ENCODE measurements at regions not wholly inside any gene's neighbourhood (a gene's known extent, or its start where the extent isn't known, plus 50 kb on each side); places are given as distances from the start of the nearest gene placed in this dataset.

DNA sequence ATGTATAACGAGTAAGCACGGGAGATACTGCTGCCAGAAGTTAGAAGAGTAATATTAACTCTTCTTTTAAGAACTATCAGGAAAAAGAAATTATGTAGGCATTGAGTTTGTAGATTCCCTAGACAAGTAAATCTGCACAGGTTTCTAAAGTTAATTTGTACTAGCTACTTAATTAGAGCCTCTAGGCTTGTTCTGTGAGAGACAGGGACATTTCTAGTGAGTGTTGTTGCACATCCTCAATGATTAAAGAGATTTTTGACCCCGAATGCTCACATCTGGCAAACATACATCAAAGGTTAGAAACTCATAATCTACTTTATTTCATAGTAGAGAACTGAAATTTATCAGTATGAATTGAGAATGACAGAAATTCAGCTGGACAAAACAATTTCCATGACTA, 669.0 kb upstream of the CDH7 start:
- H3K4me1 ChIP-seq (ENCODE audit: control insufficient read depth, insufficient read depth, low read length, poor library complexity, severe bottlenecking) = no peaks in the 10 kb centered on the region
- H3K27ac ChIP-seq (ENCODE audit: insufficient read depth, low read length, poor library complexity, severe bottlenecking) = no peak overlapping the region
- Mint-ChIP-seq H3K36me3 (no peaks in the 10 kb centered on the region), H3K27me3 (no peaks in the 10 kb centered on the region), H3K4me3 (no peak overlapping the region), H3K4me1 (no peaks in the 10 kb centered on the region), H3K27ac (no peak overlapping the region), H3K9me3 (peaks cover 0 to 13% (median 4%) of the 10 kb centered on the region in 7 donors)
- no peaks in the 10 kb centered on the region for H3K27me3 ChIP-seq (ENCODE audit: control insufficient read depth, insufficient read depth, low read length)
- no peak for DNase-seq
- ATAC-seq (ENCODE audit: low read depth in 2 of 2) = no peak
- no peaks in the 10 kb centered on the region for H3K36me3 ChIP-seq (ENCODE audit: control insufficient read depth, insufficient read depth, low read length)
- H3K9me3 ChIP-seq (ENCODE audit: control insufficient read depth in 2 of 2, low read length in 2 of 2) = peaks cover 0 to 3% of the 10 kb centered on the region in 2 experiments
- no peak overlapping the region for H3K4me3 ChIP-seq (ENCODE audit: low read depth, low read length)

GRCh38 chr18:65073060-65073550, 677.7 kb upstream of the CDH7 start:
- no peaks in the 10 kb centered on the region for H3K4me1 Mint-ChIP-seq
- Histone ChIP-seq H3K27ac (ENCODE audit: insufficient read depth, low read length, poor library complexity, severe bottlenecking) (no peak overlapping the region), H3K36me3 (ENCODE audit: control insufficient read depth, insufficient read depth, low read length) (no peaks in the 10 kb centered on the region), H3K4me3 (ENCODE audit: low read depth, low read length) (no peak overlapping the region), H3K27me3 (ENCODE audit: control insufficient read depth, insufficient read depth, low read length) (no peaks in the 10 kb centered on the region), H3K9me3 (ENCODE audit: control insufficient read depth in 2 of 2, low read length in 2 of 2) (peaks cover 0 to 2% of the 10 kb centered on the region in 2 experiments), H3K4me1 (ENCODE audit: control insufficient read depth, insufficient read depth, low read length, poor library complexity, severe bottlenecking) (no peaks in the 10 kb centered on the region)
- DNase-seq = no peak
- H3K27me3 Mint-ChIP-seq = no peaks in the 10 kb centered on the region
- peaks cover 2 to 18% (median 8%) of the 10 kb centered on the region in 7 donors for H3K9me3 Mint-ChIP-seq
- no peaks in the 10 kb centered on the region for H3K36me3 Mint-ChIP-seq
- no peak for ATAC-seq (ENCODE audit: low read depth in 2 of 2)
- no peak overlapping the region for H3K4me3 Mint-ChIP-seq
- H3K27ac Mint-ChIP-seq = no peak overlapping the region

DNA sequence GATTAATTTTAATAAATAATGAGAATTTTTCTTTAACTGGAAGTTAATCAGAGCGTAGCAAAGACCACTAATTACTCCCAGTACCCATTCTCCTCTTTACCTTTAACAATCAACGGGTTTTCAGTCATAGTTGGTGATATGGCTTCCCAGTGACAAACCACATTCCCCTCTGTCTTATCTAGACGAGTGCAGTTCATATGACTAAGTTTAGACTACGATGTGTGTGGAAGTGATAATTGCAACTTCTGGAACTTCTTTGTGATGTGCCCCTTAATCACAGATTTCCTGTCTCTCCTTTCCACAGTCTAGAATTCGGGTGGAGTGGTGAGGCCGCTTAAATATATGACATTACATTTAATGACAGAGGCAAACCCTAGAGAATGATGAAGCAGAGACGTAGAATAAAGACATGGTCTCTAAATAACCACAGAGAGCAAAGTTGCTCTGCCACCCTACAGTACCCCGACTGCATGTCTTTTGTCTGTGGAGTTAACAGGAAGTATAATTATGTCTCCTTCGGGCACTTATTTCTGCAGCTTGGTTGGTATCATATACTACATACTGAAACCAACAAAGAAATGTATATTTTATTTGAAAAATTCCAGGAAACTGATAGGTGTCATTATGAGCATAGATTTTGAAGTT, 693.3 kb upstream of the CDH7 start:
- no peaks in the 10 kb centered on the region for H3K27me3 Mint-ChIP-seq
- H3K9me3 ChIP-seq (ENCODE audit: control insufficient read depth in 2 of 2, low read length in 2 of 2) = peaks cover 3 to 4% of the 10 kb centered on the region in 2 experiments
- H3K4me3 Mint-ChIP-seq = no peak overlapping the region
- no peak overlapping the region for H3K27ac ChIP-seq (ENCODE audit: insufficient read depth, low read length, poor library complexity, severe bottlenecking)
- no peak overlapping the region for H3K27ac Mint-ChIP-seq
- H3K36me3 Mint-ChIP-seq = no peaks in the 10 kb centered on the region
- peaks cover 2 to 19% (median 14%) of the 10 kb centered on the region in 7 donors for H3K9me3 Mint-ChIP-seq
- DNase-seq (no peak), ATAC-seq (ENCODE audit: low read depth in 2 of 2) (no peak)
- H3K27me3 ChIP-seq (ENCODE audit: control insufficient read depth, insufficient read depth, low read length) = no peaks in the 10 kb centered on the region
- H3K4me1 ChIP-seq (ENCODE audit: control insufficient read depth, insufficient read depth, low read length, poor library complexity, severe bottlenecking) = no peaks in the 10 kb centered on the region
- no peak overlapping the region for H3K4me3 ChIP-seq (ENCODE audit: low read depth, low read length)
- no peaks in the 10 kb centered on the region for H3K36me3 ChIP-seq (ENCODE audit: control insufficient read depth, insufficient read depth, low read length)
- no peaks in the 10 kb centered on the region for H3K4me1 Mint-ChIP-seq

DNA sequence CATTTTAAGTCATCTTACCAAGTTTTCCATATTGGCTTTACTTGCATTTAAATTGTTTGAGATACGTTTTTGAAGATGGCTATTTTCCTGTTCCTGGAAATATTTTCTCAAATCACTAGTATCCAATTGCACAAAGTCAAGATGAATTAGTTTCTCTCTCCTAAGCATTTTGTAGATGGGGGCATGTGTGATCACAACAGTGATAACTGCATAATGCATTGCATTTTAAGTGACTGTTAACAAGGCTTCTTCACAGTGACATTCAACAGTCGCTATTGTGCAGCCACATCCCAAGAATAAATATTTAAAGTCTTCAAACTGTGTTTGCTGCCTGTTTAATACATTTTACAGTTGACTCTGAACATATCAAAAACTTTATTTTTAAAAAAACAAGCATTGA, 694.2 kb upstream of the CDH7 start:
- DNase-seq (no peak), ATAC-seq (ENCODE audit: low read depth in 2 of 2) (no peak)
- Histone ChIP-seq H3K27ac (ENCODE audit: insufficient read depth, low read length, poor library complexity, severe bottlenecking) (no peak overlapping the region), H3K27me3 (ENCODE audit: control insufficient read depth, insufficient read depth, low read length) (no peaks in the 10 kb centered on the region), H3K36me3 (ENCODE audit: control insufficient read depth, insufficient read depth, low read length) (no peaks in the 10 kb centered on the region), H3K9me3 (ENCODE audit: control insufficient read depth in 2 of 2, low read length in 2 of 2) (peaks cover 3 to 4% of the 10 kb centered on the region in 2 experiments), H3K4me1 (ENCODE audit: control insufficient read depth, insufficient read depth, low read length, poor library complexity, severe bottlenecking) (no peaks in the 10 kb centered on the region), H3K4me3 (ENCODE audit: low read depth, low read length) (no peak overlapping the region)
- Mint-ChIP-seq H3K9me3 (peaks cover 3 to 15% (median 8%) of the 10 kb centered on the region in 7 donors), H3K27me3 (no peaks in the 10 kb centered on the region), H3K27ac (no peak overlapping the region), H3K36me3 (no peaks in the 10 kb centered on the region), H3K4me1 (no peaks in the 10 kb centered on the region), H3K4me3 (no peak overlapping the region)

DNA sequence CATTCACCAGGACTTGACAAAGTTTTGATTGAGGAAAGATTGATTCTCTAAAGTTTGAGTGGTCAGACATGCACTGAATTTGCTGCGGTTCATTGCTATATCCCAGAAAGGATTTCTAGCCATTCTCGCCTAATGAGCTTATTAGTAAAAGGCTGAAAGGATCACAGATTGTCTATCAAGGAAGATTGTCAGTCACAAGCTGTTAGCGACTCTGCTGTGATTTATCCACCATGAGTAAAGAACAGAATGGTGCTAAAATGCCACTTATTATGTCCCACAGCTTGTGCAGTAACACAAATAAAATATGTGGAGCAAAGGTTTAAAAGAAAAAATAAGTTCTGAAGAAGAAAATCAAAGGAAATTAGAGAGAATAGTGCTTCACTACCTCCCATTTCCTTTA, 701.2 kb upstream of the CDH7 start:
- Mint-ChIP-seq H3K36me3 (no peaks in the 10 kb centered on the region), H3K27me3 (no peaks in the 10 kb centered on the region), H3K4me1 (no peaks in the 10 kb centered on the region), H3K9me3 (peaks cover 0 to 22% (median 3%) of the 10 kb centered on the region in 7 donors), H3K4me3 (no peak overlapping the region), H3K27ac (no peak overlapping the region)
- no peak for DNase-seq
- Histone ChIP-seq H3K4me1 (ENCODE audit: control insufficient read depth, insufficient read depth, low read length, poor library complexity, severe bottlenecking) (no peaks in the 10 kb centered on the region), H3K36me3 (ENCODE audit: control insufficient read depth, insufficient read depth, low read length) (no peaks in the 10 kb centered on the region), H3K27ac (ENCODE audit: insufficient read depth, low read length, poor library complexity, severe bottlenecking) (no peak overlapping the region), H3K27me3 (ENCODE audit: control insufficient read depth, insufficient read depth, low read length) (no peaks in the 10 kb centered on the region), H3K4me3 (ENCODE audit: low read depth, low read length) (no peak overlapping the region), H3K9me3 (ENCODE audit: control insufficient read depth in 2 of 2, low read length in 2 of 2) (no peaks in the 10 kb centered on the region)
- no peak for ATAC-seq (ENCODE audit: low read depth in 2 of 2)

- no peak for DNase-seq
- no peak overlapping the region for H3K4me3 Mint-ChIP-seq
- no peak overlapping the region for H3K4me3 ChIP-seq (ENCODE audit: low read depth, low read length)
- H3K27ac Mint-ChIP-seq = no peak overlapping the region
- peaks cover 0 to 2% of the 10 kb centered on the region in 2 experiments for H3K9me3 ChIP-seq (ENCODE audit: control insufficient read depth in 2 of 2, low read length in 2 of 2)
- no peaks in the 10 kb centered on the region for H3K4me1 Mint-ChIP-seq
- no peaks in the 10 kb centered on the region for H3K36me3 ChIP-seq (ENCODE audit: control insufficient read depth, insufficient read depth, low read length)
- H3K27me3 Mint-ChIP-seq = no peaks in the 10 kb centered on the region
- no peaks in the 10 kb centered on the region for H3K36me3 Mint-ChIP-seq
- H3K27ac ChIP-seq (ENCODE audit: insufficient read depth, low read length, poor library complexity, severe bottlenecking) = no peak overlapping the region
- no peak for ATAC-seq (ENCODE audit: low read depth in 2 of 2)
- no peaks in the 10 kb centered on the region for H3K27me3 ChIP-seq (ENCODE audit: control insufficient read depth, insufficient read depth, low read length)
- H3K4me1 ChIP-seq (ENCODE audit: control insufficient read depth, insufficient read depth, low read length, poor library complexity, severe bottlenecking) = no peaks in the 10 kb centered on the region
- H3K9me3 Mint-ChIP-seq = peaks cover 0 to 12% (median 4%) of the 10 kb centered on the region in 7 donors
Observed at GRCh38 chr18:65039578-65039977, 711.2 kb upstream of the CDH7 start.

GRCh38 chr18:65035701-65036100, 715.1 kb upstream of the CDH7 start:
- no peaks in the 10 kb centered on the region for H3K4me1 Mint-ChIP-seq
- H3K36me3 ChIP-seq (ENCODE audit: control insufficient read depth, insufficient read depth, low read length) = no peaks in the 10 kb centered on the region
- peaks cover 0 to 6% of the 10 kb centered on the region in 2 experiments for H3K9me3 ChIP-seq (ENCODE audit: control insufficient read depth in 2 of 2, low read length in 2 of 2)

GRCh38 chr18:65025756-65026155, 725.1 kb upstream of the CDH7 start:
- no peaks in the 10 kb centered on the region for H3K36me3 ChIP-seq (ENCODE audit: control insufficient read depth, insufficient read depth, low read length)
- no peak overlapping the region for H3K4me3 ChIP-seq (ENCODE audit: low read depth, low read length)
- no peaks in the 10 kb centered on the region for H3K4me1 Mint-ChIP-seq
- no peaks in the 10 kb centered on the region for H3K27me3 Mint-ChIP-seq
- H3K27ac ChIP-seq (ENCODE audit: insufficient read depth, low read length, poor library complexity, severe bottlenecking) = no peak overlapping the region
- no peak overlapping the region for H3K27ac Mint-ChIP-seq
- no peak overlapping the region for H3K4me3 Mint-ChIP-seq
- peaks cover 4 to 9% of the 10 kb centered on the region in 2 experiments for H3K9me3 ChIP-seq (ENCODE audit: control insufficient read depth in 2 of 2, low read length in 2 of 2)
- ATAC-seq (ENCODE audit: low read depth in 2 of 2) (no peak), DNase-seq (no peak)
- H3K27me3 ChIP-seq (ENCODE audit: control insufficient read depth, insufficient read depth, low read length) = no peaks in the 10 kb centered on the region
- H3K9me3 Mint-ChIP-seq = peaks cover 4 to 19% (median 7%) of the 10 kb centered on the region in 7 donors
- no peaks in the 10 kb centered on the region for H3K36me3 Mint-ChIP-seq
- no peaks in the 10 kb centered on the region for H3K4me1 ChIP-seq (ENCODE audit: control insufficient read depth, insufficient read depth, low read length, poor library complexity, severe bottlenecking)

More at GRCh38 chr18:65035701-65036100, 715.1 kb upstream of the CDH7 start:
- H3K9me3 Mint-ChIP-seq = peaks cover 0 to 9% (median 6%) of the 10 kb centered on the region in 7 donors
- H3K36me3 Mint-ChIP-seq = no peaks in the 10 kb centered on the region
- no peak overlapping the region for H3K27ac Mint-ChIP-seq
- H3K27me3 Mint-ChIP-seq = no peaks in the 10 kb centered on the region
- no peak overlapping the region for H3K4me3 ChIP-seq (ENCODE audit: low read depth, low read length)
- no peak overlapping the region for H3K27ac ChIP-seq (ENCODE audit: insufficient read depth, low read length, poor library complexity, severe bottlenecking)
- H3K27me3 ChIP-seq (ENCODE audit: control insufficient read depth, insufficient read depth, low read length) = no peaks in the 10 kb centered on the region
- no peak for DNase-seq
- H3K4me3 Mint-ChIP-seq = no peak overlapping the region
- H3K4me1 ChIP-seq (ENCODE audit: control insufficient read depth, insufficient read depth, low read length, poor library complexity, severe bottlenecking) = no peaks in the 10 kb centered on the region
- ATAC-seq (ENCODE audit: low read depth in 2 of 2) = no peak

Measured in CD4-positive, CD25-positive, alpha-beta regulatory T cell (primary cell).